SIG-M5 (cell line): ENCODE measurements at regions not wholly inside any gene's neighbourhood (a gene's known extent, or its start where the extent isn't known, plus 50 kb on each side); places are given as distances from the start of the nearest gene placed in this dataset.
"Not testable (repeated sequence)": the region's sequence is repeated elsewhere in the genome, so short reads cannot be mapped to it uniquely, and the experiment has no call there.

Experiments used
- DNase-seq: peaks from one replicate; lab custom pipeline; 2025; lab: John Stamatoyannopoulos, UW

DNA sequence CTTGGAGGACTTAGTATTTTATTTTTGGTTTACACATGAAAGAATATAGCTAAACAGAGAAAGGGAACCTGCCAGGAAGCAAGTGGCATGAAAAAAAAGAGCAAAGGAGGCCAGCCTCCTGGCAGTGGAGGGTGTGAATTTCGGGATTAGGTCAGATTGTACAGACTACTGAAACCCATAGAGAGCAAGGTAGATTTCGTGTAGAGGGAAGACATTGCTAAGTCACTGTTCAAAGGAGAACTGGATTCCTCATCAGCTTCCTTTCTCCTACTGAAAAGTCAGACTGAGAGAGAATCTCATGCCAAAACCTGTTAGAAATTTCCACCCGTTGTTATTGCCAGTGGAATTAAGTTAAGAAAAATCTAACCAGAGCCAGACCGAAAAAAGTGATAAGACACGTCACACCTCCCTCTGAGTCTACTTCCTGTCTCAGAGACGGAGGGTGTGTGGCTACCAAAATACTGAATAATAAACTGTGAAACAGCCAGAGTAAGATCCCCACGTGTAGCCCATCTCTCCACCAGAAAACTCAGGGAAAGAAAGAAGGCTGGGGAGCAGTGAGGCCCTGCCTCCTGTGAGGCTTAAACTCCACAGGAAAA lies 118.8 kb downstream of the SKIDA1 start:
- no peak for DNase-seq

DNA sequence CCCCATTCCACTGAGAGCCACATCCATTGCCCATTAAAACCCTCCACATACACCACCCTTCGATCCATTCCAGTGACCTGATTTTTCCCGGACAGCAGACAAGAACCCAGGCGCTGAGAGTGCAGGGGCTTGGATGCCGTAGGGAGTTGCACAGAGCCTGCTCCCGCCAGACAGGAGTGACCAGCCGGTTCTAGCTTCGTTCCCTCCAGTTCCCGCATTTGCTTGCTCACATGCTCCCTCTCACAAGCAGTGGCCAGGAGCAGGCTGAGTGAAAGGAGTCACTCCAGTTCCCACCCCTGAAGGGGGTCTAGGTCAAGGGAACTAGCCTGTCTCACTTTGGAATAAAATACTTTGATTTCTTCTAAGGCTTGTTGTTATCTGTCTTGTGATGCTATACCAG lies 119.5 kb downstream of the SKIDA1 start:
- DNase-seq, result no peak

DNA sequence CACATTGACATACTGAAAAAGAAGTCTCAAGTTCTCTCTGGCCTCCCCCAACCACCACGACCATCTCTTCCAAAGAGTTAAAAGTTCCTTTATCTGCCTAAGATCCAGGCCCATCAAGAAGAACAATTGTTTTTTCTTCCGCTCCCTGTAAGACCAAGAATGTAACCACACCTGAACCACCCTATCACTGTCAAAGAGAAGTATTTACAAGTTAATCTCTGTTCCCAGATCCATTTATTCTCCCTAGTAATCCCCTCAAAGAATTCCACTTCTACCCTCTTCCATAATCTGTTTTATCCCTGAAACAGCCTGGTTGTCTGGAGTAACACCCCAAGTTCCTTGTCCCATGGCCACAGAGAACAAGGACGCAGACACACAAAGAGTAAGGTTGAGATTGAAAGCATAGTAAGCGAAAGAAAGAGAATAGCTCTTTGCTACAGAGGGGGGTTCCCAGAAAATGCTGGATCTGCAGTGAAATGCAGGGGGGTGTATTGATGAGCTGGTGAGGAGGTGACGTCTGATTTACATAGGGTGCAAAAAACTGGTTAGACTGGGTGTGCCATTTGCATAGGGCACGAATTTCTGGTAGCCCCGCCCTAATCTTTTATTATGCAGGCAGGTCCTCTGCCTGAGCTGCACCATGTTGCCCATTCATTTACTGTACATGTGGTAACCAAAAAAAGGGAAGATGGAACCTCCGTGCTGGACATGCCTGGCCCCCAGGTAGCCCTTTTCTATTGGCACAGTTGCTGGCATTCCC lies 122.0 kb downstream of the SKIDA1 start:
- no peak for DNase-seq

DNA sequence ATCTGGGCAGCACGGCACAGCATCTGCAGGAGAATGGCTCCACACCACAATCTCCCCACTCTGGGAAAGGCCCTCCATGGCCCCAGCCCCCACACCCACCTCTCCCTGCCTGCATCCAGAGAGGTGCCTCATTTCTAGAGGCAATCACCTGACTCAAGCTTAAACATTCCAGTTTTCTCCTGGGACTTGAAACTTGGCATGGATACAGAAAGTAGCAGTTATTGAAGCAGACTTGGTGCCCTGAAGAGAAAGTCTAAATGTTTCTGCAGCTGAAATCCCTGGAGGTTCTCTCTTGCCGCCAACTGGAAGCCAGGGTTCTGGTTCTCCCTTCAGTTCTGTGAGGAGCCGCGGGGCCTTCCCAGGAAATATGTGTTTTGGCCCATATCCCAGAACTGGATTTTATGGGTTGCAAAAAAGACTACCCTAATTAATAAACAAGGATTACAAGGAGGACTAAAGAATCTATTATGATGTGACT lies 122.8 kb downstream of the SKIDA1 start:
- DNase-seq, result no peak

DNA sequence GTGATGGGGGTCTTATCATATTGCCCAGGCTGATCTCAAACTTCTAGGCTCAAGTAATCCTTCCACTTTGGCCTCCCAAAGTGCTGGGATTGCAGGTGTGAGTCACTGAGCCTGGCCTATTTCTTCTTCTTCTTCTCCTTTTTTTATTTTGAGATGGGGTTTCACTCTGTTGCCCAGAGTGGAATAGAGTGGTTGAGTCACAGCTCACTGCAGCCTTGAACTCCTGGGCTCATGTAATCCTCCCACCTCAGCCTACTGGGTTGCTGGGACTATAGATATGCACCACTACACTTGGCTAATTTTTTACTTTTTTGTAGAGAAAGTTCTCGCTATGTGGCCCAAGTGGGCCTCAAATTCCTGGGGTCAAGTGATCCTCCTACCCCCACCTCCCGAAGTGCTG lies 124.3 kb downstream of the SKIDA1 start:
- no peak for DNase-seq

DNA sequence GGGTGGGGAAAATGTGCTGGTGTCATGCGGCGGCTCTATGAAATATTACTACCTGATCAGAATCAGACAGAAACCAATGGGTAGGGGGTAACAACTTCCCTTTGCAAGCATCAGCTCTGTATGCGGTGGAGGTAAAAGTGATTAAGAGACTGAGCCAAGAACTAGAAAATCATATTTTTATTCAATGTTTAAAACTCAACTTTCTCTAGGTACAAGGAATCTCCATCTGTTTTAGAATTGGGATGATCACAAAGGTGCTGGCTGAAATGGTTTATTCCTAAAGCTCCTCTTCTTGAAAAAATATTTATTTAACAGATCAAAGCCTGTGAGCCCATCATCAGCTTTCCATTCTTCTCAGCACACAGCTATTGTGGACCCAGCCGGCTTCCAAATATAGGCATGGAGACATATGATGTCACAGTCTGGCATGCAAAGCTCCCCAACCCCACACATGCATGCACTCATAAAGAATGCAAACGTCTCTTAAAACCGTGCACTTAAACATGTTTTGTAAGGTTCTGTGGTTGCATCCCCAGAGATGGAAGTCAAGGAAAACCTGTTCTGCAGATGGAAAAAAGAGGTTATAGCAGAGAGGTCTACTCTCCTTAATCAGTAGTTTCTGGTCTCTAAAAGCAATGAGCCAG lies 126.0 kb downstream of the SKIDA1 start:
- no peak for DNase-seq

DNA sequence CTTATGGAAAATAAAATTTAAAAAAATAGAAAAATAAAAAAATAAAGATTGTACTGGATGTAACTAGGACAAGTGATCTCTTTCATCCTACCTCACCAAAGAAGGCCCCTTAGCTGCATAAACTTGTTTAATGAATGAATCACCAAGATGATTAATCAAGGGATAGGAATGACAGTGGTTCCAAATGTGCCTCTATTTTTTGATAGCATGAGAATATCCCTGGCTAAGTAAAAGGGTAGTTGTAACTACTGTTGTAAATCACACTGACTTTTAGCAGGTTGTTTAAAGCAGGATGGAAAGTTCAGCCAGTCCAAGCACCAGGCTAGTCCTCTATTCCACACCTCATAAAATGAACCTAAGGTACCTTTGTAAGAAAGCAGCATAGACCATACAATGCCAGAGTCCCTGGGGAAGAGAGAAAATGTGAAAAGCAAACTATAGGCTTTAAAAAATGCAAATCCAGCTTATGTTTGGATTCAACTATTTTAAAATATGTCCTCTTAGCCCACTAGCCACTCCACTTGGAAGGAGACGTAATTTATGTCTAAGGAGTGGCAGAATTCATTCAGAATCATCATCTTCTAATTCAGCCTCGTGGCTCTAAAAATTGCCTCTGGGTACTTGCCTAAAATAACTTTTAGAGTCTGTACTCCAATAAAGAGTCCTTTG lies 126.8 kb downstream of the SKIDA1 start:
- DNase-seq, result no peak

DNA sequence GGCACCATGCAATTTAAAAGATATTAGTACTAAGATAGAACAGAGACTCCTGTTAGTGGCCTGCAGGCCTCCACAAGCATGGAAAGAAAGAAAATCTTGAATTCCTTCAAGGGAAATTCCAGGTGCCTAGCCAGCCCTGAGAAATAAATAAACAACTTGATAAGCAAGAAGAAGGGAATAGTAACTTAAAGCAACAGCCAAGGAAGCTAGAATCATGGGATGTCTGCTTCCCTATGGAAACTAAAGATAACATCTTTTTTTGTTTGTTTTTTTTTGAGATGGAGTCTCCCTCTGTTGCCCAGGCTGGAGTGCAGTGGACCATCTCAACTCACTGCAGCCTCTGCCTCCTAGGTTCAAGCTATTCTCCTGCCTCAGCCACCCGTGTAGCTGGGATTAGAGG lies 128.6 kb downstream of the SKIDA1 start:
- no peak for DNase-seq

DNA sequence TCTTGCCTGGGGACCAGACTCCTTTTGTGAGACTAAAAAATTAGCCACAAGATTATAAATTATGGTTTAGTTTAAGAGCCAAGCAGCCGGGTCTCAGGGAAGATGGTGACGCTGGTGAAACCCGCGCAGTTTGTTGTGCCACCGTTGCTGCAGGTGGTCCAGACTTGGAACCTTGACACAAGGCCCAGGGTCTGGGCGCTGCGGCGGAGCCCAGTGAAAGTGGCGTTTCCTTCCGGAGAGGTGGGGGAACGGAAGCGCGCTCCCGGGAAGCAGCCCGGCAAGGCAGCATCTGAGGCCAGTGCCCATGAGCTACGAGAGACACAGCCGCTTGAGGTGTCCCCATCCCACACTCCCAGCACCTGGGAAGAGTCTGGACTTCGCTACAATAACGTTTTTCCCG lies 131.6 kb downstream of the SKIDA1 start:
- DNase-seq, result no peak

DNA sequence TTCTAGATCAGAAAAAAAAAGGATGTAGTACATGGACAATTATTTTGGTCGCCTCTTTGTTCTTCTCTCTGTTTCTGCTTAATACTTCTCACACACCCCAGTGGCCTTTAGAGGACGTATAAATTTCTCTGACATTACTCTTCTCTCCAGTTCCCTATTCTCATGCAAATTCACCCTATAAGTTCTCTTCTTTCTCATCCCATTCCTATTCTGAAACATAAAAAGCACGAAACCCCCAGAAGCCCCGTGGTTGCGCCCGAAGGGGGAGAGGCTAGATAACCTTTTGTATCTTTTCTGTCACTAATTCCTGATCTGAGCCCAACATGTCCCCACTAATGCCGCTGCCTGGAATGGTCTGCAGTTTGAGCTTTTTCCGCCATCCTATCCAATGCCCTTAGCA lies 136.9 kb downstream of the SKIDA1 start:
- DNase-seq, result no peak

DNA sequence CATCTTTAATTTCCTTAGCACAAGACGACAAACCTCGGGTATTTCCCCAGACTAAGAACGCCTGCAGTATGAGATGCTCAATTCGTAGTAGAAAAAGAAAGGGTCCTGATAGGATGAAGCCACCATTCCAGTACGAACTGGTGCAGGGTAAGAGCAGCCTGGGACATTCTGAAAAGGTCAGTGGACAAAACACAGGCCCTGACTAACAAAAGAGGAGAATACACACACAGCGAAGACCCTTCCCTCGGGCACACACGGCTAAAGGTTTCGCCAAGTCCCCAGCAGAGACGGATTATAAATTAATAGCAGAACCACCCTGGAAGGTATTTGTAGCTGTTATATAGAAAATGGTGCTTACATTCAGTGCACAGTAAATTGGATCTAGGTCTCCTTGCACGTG lies 137.6 kb downstream of the SKIDA1 start:
- no peak for DNase-seq

DNA sequence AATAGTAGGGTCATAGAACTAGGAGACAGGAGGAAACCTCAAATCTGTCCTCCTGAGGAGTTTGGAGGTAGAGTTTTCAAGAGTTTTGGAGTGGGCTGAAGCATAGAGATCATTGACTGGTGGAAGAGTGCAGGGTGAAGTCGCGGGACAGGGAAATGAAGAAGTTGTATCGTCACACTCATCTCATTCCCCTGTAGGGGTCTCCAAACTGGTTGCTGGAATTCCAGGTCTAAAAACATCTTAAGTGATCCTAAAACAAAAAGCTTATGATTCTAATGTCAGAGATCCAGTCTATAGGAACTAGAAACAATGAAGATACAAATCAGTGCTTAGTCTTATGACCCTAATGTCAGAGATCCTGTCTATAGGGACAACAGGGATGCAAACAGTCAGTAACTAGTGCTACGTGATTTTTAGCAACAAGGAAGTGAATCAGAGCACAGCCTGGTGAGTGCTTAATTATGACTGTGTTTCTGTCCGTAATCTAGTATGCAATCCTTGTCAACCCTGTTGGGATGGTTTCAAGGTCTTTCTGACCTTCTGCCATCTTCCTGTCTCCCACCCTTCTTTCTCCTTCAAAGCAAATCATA lies 139.4 kb downstream of the SKIDA1 start:
- DNase-seq, result no peak

DNA sequence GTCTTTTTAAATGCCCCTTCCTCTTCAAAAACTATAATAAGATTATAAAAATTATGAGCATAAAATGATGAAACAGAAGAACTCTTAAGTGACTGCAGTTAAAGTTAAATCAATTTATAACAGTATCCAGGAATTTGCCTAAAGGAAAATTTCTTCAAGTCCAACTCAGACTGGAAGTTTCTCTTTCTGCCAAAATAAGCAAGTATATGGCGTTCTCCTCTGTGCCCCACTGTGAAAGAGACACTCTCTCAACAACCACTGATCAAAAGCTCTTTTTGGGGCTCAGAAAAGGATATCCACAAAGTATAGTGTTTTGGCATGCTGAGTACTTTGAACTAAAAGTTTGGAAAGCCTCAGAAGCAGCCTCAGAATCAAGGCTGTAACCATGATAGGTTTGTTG lies 139.9 kb downstream of the SKIDA1 start:
- DNase-seq, result no peak

DNA sequence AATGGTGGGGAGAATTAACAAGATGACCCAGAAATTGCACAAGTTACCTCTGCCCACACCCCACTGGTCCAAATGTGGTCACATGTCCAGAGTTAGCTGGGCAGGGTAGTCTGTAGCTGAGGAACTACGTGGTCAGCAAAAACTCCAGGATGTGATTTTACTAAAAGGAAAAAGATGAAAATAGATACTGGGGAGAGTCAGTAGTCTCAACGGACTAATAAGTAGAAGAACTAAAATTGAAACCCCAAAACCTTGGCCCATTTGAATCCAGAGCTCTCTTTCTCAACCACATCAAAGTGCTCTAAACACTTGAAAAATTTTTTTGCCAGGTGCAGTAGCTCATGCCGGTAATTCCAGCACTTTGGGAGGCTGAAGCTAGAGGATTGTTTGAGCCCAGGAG lies 146.3 kb downstream of the SKIDA1 start:
- DNase-seq, result no peak

DNA sequence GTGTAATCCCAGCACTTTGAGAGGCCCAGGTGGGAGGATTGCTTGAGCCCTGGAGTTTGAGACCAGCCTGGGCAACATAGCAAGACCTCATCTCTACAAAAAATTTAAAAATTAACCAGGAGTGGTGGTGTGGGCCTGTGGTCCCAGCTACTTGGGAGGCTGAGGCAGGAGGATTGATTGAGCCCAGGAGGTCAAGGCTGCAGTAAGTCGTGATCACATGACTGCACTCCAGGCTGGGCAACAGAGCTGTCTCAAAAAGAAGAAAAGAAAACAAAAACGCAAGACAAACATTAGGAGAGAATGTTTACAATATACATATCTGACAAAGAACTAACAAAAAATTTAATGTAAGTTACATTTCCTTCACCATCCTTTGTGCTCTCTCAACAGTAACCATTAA lies 150.2 kb downstream of the SKIDA1 start:
- DNase-seq, result not testable (repeated sequence)

DNA sequence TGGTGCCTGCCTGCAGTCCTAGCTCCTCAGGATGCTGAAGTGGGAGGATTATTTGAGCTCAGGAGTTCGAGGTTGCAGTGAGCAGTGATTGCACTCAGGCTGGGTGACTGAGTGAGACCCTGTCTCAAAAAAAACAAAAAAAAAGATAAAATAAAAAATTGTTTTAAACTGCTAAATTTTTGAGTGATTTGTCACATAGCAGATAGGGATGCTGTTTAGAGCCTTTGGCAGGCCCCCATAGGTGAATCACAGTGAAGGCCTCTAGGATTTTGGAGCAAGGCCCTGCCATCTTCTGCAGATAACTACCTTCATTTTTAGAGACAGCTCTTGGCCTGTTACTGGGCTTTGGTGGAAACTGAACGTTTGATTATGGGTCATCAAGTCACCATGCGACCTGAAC lies 151.6 kb downstream of the SKIDA1 start:
- not testable (repeated sequence) for DNase-seq

DNA sequence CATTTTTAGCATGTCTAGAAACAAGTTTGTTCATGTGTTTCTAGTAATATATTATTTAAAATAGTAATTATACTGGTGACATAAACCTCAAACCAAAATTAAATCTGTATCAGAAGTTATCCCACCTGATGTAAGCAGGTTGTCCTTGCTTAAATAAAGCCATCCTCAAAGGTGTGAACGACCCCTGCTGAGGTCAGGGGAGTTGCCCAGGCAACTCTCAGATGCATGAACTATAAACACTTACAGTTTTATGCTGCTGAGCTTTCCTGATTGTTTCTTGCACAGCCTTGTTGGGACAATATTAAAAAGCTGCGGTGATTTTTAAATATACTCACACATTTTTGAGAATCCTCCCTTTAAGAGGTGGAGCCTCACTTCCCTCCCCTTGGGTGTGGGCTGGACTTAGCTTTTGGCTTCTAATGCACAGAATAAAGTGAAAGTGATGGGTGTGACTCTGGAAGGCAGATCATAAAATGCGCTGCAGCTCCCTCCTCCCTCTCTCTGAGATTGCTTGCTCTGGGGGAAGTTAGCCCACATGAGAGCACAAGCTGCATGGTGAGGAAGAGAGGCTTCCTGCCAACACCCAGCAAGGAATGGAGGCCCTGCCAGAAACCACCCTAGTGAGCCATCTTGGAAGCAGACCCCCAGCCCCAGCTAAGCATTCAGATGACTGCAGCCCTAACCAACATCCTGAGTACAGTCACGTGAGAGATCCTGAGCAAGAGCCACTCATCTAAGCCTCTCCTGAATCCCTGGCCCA lies 152.7 kb downstream of the SKIDA1 start:
- DNase-seq, result no peak

DNA sequence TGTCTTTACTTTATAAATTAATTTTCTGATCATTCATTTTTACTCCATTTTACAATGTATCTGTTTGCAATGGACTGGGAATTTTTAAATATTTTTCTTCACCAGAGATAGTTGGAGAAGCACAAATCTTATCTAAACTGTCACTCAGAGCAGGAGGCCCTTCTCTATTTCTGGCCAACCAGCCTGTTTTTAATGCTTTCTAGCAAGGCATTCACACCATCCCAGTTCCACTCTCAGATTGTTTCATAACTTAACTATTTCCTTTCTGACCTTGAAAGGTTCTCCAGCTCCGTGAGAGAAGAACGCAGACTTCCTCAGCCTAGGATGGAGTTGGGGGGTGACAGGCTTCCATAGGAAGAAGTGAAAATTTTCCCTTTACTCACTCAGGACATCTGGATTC lies 155.8 kb downstream of the SKIDA1 start:
- DNase-seq, result no peak

DNA sequence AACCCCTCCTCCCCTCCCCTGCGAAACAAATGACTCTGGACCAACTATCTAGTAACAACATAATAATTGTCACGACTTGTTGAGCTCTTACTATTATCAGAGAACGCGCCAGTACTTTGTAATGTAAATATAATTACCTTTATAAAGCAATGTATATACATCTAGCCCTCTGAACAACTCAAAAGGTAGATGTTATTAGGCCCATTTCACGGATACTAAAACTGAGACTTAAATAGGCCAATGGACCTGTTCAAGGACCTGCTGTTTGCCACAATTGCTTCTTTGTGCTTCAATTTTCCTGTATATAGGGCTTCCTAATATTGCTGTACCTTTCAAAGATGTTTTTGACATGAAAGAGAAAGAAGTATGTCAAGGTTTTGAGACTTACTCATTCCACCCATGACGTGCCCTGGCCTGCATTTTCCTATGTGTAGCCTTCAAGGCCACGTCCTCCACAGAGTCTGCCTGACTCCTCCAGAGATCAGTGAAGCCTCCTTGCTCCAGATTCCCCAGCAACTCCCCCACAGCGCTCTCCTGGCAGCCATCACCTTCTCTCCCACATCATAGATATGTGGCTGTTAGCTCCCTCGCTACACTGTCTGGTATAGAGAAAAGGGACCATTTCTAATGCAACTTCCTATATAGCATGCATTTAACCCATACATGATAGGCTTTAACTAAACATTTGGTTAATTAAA lies 156.6 kb downstream of the SKIDA1 start:
- DNase-seq, result no peak

DNA sequence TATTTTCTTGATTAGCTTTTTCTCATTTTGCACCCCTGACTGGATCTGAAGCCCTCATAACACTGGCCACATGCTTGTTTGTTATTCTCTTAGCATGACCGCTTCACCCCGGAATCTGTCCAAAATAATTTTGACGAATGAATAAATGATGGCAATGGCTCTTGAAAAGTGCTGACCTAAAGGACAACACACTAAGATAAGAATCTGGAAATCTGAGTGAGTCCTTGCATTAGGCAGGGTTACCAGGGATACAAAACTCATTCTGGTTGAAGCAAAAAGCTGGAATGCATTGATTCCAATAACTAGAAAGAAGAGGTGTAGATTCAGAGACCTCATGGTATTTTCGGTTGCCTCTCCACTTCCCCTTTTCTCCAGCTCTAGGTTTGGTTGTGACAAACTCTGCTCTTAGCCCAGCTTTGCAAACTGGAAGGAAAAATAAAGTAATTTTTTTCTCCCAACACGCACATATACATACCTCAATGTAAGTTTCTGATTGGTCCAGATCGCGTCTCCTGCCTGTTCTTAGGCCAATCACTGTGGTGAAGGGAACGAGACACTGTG lies 157.4 kb downstream of the SKIDA1 start:
- no peak for DNase-seq

DNA sequence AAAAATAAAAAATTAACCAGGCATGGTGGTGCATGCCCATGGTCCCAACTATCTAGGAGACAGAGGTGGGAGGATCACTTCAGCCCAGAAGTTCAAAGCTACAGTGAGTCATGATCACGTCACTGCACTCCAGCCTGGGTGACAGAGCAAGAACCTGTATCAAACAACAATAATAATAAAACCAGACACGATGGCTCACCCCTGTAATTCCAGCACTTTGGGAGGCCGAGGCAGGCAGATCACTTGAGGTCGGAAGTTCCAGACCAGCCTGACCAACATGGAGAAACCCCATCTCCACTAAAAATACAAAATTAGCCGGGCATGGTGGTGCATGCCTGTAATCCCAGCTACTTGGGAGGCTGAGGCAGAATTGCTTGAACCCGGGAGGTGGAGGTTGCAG lies 159.4 kb downstream of the SKIDA1 start:
- DNase-seq, result not testable (repeated sequence)
